Kasumi-1 (cell line): ENCODE measurements at regions not wholly inside any gene's neighbourhood (a gene's known extent, or its start where the extent isn't known, plus 50 kb on each side); places are given as distances from the start of the nearest gene placed in this dataset.
A peak's percentile ranks its signal among the peaks of the same experiment; 100 is the strongest.

Experiments used
- DNase-seq, 2 experiments: peaks; one replicate each; lab custom pipeline; 2025; lab: John Stamatoyannopoulos, UW

DNA sequence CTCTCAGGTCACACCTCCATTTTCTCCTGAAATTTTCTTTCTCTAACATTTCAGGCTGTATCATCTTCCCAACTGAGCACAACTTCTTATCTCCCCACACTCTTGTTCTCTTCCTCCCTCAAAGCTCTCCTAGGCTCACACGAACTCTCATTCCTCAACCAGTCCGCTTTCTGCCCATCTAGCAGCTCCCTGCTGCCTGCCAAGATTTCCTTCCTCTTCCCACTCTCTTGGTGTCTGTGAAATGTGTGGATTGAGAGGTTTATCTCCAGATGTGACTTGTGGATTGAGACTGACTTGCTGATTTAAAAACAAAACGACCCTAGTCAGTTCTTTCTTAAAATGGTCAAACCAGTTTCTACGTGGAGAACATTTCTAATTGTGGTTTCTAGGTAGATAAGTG, 106.3 kb downstream of the MTNR1B start:
- no peak for DNase-seq

DNA sequence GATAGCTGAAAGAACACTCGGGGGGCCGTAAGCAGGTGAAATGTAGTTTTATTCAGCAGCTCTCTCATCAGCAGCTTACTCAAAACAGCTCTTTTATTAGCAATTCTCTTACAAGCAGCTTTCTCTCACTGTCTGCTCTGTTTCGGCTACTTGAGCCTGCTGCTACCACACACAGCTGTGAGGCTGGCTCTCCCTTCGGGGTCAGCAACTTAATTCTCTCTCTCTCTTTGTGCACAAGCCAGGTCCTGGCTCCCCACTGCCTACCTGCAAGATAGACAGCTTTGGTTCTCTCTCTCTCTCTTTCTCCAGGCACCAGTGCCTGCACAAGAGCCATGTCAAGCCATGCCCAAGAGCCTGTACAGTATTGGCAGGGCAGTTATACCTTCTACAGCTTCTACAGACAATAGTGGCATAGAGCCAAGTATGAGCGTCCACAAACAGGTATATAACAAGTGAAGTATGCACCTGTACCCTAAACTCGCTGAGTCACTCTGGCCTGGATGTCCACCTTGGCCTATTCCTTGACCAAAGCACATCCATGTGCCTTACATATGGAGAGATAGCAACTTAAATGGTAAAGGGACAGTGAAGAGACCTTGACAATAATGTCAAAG, 110.8 kb downstream of the MTNR1B start:
- DNase-seq, result no peak

DNA sequence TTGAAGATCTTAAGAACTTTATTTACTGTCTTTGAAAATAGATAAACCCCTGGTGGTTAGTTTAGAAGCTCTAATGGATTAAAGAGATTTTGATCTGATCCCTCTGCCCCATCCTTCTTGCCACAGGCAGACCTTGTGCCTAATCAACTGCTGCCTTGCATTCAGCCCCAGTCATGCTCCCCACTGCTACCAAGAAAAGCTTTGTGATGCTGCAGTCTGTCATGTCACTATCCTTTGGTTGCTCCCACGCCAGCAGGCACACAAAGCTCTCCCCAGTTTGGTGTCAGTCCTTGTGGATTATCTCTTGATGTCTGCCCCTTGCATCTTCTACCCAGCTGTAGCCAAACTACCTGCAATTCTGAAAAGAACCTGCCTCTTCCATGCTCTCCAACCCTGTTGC, 112.2 kb downstream of the MTNR1B start:
- DNase-seq, result no peak

DNA sequence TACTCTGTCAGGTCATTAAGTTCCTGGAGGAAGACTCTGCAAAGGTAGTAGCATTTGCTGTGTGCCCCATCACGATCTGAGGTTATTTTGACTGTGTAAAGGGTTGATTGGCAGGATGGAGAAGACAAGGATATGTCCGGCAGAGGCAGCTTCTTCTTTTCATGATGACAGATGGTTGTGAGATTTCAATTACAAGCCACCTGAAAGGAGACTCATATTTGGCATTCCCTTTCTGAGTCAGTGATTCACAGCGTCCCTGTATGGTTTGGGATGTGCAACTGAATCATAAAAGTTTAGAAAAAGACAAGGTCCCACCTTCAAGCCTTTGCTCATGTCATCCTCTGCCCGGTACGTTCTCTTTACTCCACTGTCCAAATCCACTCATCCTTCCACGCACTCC, 113.4 kb downstream of the MTNR1B start:
- DNase-seq, result no peak

DNA sequence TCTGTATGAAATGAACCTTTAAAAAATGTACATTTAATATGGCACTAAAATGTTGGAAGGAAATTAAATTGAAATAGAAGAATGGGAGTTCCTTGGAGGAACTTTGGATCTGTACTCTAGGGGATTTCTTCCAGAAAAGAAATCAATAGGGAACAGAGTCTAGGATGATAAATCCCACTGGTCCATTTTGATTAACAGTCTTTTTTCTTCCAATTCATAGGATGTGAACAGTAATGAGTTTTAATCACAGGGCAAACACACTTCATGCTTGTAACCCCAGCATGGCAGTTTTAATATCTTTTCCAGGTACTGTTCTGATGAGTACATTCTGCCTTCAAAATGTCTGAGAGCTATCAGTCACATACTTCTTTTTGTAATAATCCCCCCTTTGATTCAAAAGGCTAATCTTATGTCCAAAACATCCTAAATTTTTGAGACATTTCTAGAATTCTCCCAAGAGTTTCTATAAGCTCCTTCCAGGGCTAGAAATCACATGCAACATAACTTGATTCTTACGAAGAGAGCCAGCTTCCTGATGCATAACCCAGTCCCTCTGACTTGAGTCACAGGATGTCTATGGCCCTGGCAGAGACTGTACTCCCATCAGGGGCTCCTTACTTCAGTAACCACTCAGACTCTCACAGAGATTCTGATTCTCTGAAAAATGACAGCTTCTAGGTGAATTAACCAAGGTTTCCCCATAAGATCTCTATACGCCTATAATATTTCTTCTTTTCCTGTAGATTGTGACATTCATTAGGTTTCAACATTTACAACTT, 112.9 kb downstream of the SLC36A4 start:
- no peak for DNase-seq

DNA sequence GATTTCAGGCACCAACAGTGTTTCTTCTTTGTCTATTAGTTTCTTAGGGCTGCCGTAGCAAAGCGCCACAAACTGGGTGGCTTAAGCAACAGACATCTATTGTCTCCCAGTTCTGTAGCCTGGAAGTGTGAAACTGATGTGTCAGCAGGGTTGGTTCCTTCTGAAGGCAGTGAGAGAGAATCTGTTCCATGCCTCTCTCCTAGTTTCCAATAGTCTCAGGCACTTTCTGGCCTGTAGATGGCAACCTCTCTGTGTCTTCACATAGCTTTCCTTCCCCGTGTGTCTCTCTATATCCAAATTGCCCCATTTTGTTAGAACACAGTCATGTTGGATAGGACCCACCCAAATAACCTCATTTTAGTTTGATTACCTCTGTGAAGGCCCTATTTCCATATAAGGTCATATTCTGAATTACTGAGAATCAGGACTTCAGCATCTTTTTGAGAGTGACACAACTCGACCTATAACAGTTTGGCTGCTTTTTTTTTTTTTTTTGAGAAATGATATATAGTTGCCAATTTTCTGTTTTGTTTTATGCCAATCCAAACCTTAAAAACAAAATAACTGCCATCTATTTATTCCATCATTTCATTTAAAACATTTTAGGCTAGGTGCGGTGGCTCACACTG, 108.2 kb downstream of the SLC36A4 start:
- peak; percentile 69 to 77 for DNase-seq
